ENCODE measurements at regions not wholly inside any gene's neighbourhood (a gene's known extent, or its start where the extent isn't known, plus 50 kb on each side); places are given as distances from the start of the nearest gene placed in this dataset.

DNA sequence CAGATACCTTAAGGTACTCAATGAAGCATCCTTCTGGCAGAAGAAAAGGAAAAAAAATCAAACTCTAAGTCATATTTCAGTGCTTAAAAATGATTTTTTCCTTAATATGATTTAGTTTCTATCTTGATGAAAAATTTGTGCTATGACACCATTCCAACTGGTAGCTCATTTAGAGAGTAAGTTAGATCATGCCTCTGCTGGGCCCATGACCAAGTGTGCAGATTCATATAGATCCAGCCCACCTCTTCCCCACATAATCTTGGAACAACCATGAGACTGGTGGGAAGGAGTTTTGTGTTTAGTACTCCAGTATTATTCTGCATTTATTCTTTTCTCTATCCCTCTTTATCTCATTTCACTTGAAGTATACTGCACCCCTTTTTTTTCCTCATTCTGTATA, 908.3 kb downstream of the KCNMA1 start:
- ChIA-PET POLR2A (no interaction called here), CTCF (no interaction called here)
- H3K4me1 ChIP-seq = no peaks in the 10 kb centered on the region
- H3K27me3 ChIP-seq (replicated peaks; ENCODE audit: control insufficient read depth, insufficient read depth, low read length) = no peaks in the 10 kb centered on the region
- no peak for TF ChIP-seq CTCF (IDR thresholded peaks at IDR 0.05; ENCODE audit: insufficient read depth in 1 of 2, low read depth in 1 of 2, low read length in 1 of 2, severe bottlenecking in 1 of 2, unreplicated experiment in 1 of 2)
- H3K36me3 ChIP-seq (ENCODE audit: control insufficient read depth, insufficient read depth, low read length) = no peaks in the 10 kb centered on the region
- no peak overlapping the region for H3K4me3 ChIP-seq (ENCODE audit: low read depth, low read length)
- Mint-ChIP-seq H3K36me3 (ENCODE audit: insufficient read depth, unreplicated experiment) (no peaks in the 10 kb centered on the region), H3K4me3 (ENCODE audit: unreplicated experiment) (no peak overlapping the region), H3K4me1 (ENCODE audit: low read depth, unreplicated experiment) (no peaks in the 10 kb centered on the region), H3K27ac (ENCODE audit: unreplicated experiment) (no peak overlapping the region), H3K27me3 (ENCODE audit: insufficient read depth, unreplicated experiment) (peaks cover 8% of the 10 kb centered on the region), H3K9me3 (ENCODE audit: unreplicated experiment) (peaks cover 20% of the 10 kb centered on the region)
- H3K9me3 ChIP-seq = no peaks in the 10 kb centered on the region
- BruUV-seq (replicated peaks) = no TSS peak
- no peak for DNase-seq
- intact Hi-C loops (cut with micrococcal nuclease; ENCODE audit: unreplicated experiment) = no loop called here

GRCh38 chr10:76727038-76727437, 910.6 kb downstream of the KCNMA1 start:
- CTCF ChIA-PET = no interaction called here

GRCh38 chr10:76723844-76724243, 913.8 kb downstream of the KCNMA1 start:
- ChIA-PET CTCF (no interaction called here), POLR2A (no interaction called here)
- no peak overlapping the region for H3K27ac Mint-ChIP-seq (ENCODE audit: unreplicated experiment)
- no peak overlapping the region for H3K4me3 Mint-ChIP-seq (ENCODE audit: unreplicated experiment)
- Histone ChIP-seq H3K27me3 (replicated peaks; ENCODE audit: control insufficient read depth, insufficient read depth, low read length) (no peaks in the 10 kb centered on the region), H3K4me1 (no peaks in the 10 kb centered on the region), H3K9me3 (no peaks in the 10 kb centered on the region), H3K4me3 (ENCODE audit: low read depth, low read length) (no peak overlapping the region), H3K36me3 (ENCODE audit: control insufficient read depth, insufficient read depth, low read length) (no peaks in the 10 kb centered on the region)
- no TSS peak for BruUV-seq (replicated peaks)
- H3K9me3 Mint-ChIP-seq (ENCODE audit: unreplicated experiment) = no peaks in the 10 kb centered on the region
- no peaks in the 10 kb centered on the region for H3K27me3 Mint-ChIP-seq (ENCODE audit: insufficient read depth, unreplicated experiment)
- no peak for DNase-seq
- no peak for TF ChIP-seq CTCF (IDR thresholded peaks at IDR 0.05; ENCODE audit: insufficient read depth in 1 of 2, low read depth in 1 of 2, low read length in 1 of 2, severe bottlenecking in 1 of 2, unreplicated experiment in 1 of 2)
- intact Hi-C loops (cut with micrococcal nuclease; ENCODE audit: unreplicated experiment) = no loop called here
- H3K36me3 Mint-ChIP-seq (ENCODE audit: insufficient read depth, unreplicated experiment) = no peaks in the 10 kb centered on the region
- no peaks in the 10 kb centered on the region for H3K4me1 Mint-ChIP-seq (ENCODE audit: low read depth, unreplicated experiment)

More at GRCh38 chr10:76727038-76727437, 910.6 kb downstream of the KCNMA1 start:
- no peak overlapping the region for H3K4me3 ChIP-seq (ENCODE audit: low read depth, low read length)
- H3K27me3 ChIP-seq (replicated peaks; ENCODE audit: control insufficient read depth, insufficient read depth, low read length) = no peaks in the 10 kb centered on the region
- no peaks in the 10 kb centered on the region for H3K9me3 ChIP-seq
- DNase-seq = no peak
- H3K36me3 ChIP-seq (ENCODE audit: control insufficient read depth, insufficient read depth, low read length) = no peaks in the 10 kb centered on the region
- BruUV-seq (replicated peaks) = no TSS peak
- Mint-ChIP-seq H3K4me3 (ENCODE audit: unreplicated experiment) (no peak overlapping the region), H3K27me3 (ENCODE audit: insufficient read depth, unreplicated experiment) (peaks cover 4% of the 10 kb centered on the region), H3K27ac (ENCODE audit: unreplicated experiment) (no peak overlapping the region), H3K4me1 (ENCODE audit: low read depth, unreplicated experiment) (no peaks in the 10 kb centered on the region), H3K9me3 (ENCODE audit: unreplicated experiment) (peaks cover 16% of the 10 kb centered on the region), H3K36me3 (ENCODE audit: insufficient read depth, unreplicated experiment) (no peaks in the 10 kb centered on the region)
- H3K4me1 ChIP-seq = no peaks in the 10 kb centered on the region
- POLR2A ChIA-PET = no interaction called here
- intact Hi-C loops (cut with micrococcal nuclease; ENCODE audit: unreplicated experiment) = no loop called here
- TF ChIP-seq CTCF (IDR thresholded peaks at IDR 0.05; ENCODE audit: insufficient read depth in 1 of 2, low read depth in 1 of 2, low read length in 1 of 2, severe bottlenecking in 1 of 2, unreplicated experiment in 1 of 2) = no peak

Data from Caco-2 (cell line).